Right lobe of liver (tissue), 4 donors: ENCODE measurements at regions not wholly inside any gene's neighbourhood (a gene's known extent, or its start where the extent isn't known, plus 50 kb on each side); places are given as distances from the start of the nearest gene placed in this dataset.

Source experiments
- CTCF ChIP-seq, 4 donors: fragments of 200-600 bp in 3 of 4; fragments of 450-650 bp in 1 of 4; IDR thresholded peaks; one replicate each; pipeline versions ENCODE4 v1.5.1 to v1.8.0; 2016 to 2022; ENCODE audit warnings: antibody characterized with exemption in 4 of 4, mild to moderate bottlenecking in 2 of 4
- POLR2A ChIP-seq: fragments of 450-650 bp; IDR thresholded peaks from one replicate; pipeline ENCODE4 v1.6.1; 2017; ENCODE audit warnings: antibody characterized with exemption, mild to moderate bottlenecking
- donor health status: DM: no; HTN: no; CAD: no.
- donor health status: DM: no; HTN: no; CAD: no.
- donor health status: DM: no; HTN: yes; CAD: no.

DNA sequence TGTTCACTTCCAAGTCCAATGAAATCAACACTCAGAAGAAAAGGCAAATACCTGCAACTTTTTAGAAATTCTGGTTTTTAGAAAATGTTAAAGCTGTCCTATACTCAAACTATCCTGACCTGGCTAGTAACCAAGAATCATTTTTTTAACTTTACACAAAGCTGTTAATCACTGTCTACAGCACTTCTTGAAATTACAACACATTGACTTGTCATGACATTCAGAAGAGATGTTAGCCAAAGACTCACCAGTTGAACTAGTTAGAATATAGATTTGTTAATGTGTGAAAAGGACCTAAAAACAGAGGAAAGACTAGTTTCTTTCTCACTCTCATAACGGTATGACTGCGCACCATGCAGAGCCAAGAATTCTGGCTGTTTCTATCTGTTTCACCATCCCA is 98.8 kb downstream of the COX18 start:
- no peak for TF ChIP-seq CTCF (IDR thresholded peaks at IDR 0.05)
- no peak for TF ChIP-seq POLR2A
